K562 (cell line): ENCODE measurements at regions not wholly inside any gene's neighbourhood (a gene's known extent, or its start where the extent isn't known, plus 50 kb on each side); places are given as distances from the start of the nearest gene placed in this dataset.

Experiments
- ATAC-seq: fragments of 200-7000 bp; cut with Tn5 transposase; 3 replicates; pipeline ENCODE4 v1.9.1; 2020; ENCODE audit warnings: moderate library complexity
- BruUV-seq: library from RNA; stranded (reverse); fragments of 400-500 nt; replicated peaks from 2 replicates; lab custom pipeline; 2021; lab: Mats Ljungman, UMichigan
- CTCF ChIA-PET: fragments of 300-600 bp; formaldehyde crosslinking; extraction: SDS; loops from one replicate; lab custom pipeline; 2021; ENCODE audit warnings: low intra/inter-chr PET ratio; lab: Yijun Ruan, JAX
- POLR2A ChIA-PET: fragments of 300-600, 350-650 bp; sonication (Branson Sonifier 250); formaldehyde crosslinking; extraction: SDS; loops from one replicate; lab custom pipeline; 2021; ENCODE audit warnings: antibody characterized with exemption, inconsistent platforms; lab: Yijun Ruan, JAX
- DNase-seq, 4 experiments: peaks; one replicate each; pipeline versions ENCODE4 v3.0.0 to v3.0.0-alpha.2; 2011 to 2018; ENCODE audit warnings: low spot score in 3 of 4, mixed read lengths in 3 of 4; ENCODE audit errors: extremely low read depth in 1 of 4
- FAIRE-seq: peaks from 2 replicates; lab custom pipeline; 2011; peaks lifted over from hg19 to GRCh38; lab: Jason Lieb, UNC
- H2AFZ ChIP-seq: 2 replicates; pipeline ENCODE4 v1.6.0; 2011; ENCODE audit warnings: low read depth, low read length, control low read depth, inconsistent platforms
- H3K27ac ChIP-seq: fragments of 200-600 bp; 3 replicates; pipeline ENCODE4 v1.8.0; 2011; ENCODE audit warnings: low read depth, mild to moderate bottlenecking, control low read depth, inconsistent platforms, low read length, moderate library complexity, mixed read lengths; ENCODE audit errors: extremely low read depth
- H3K27me3 ChIP-seq, 2 experiments: fragments of 300-600 bp in 1 of 2; 2 replicates in 1 of 2; 3 replicates in 1 of 2; pipeline versions ENCODE4 v1.6.0 to v1.8.0; 2011; ENCODE audit warnings: inconsistent platforms in 2 of 2, low read length in 2 of 2, mild to moderate bottlenecking in 1 of 2, mixed read lengths in 1 of 2, moderate library complexity in 1 of 2; ENCODE audit not compliant: control insufficient read depth in 2 of 2, insufficient read depth in 2 of 2
- H3K36me3 ChIP-seq: fragments of 300-600 bp; 3 replicates; pipeline ENCODE4 v1.8.0; 2011; ENCODE audit warnings: mild to moderate bottlenecking, low read length, inconsistent platforms; ENCODE audit not compliant: control insufficient read depth, insufficient read depth
- H3K4me1 ChIP-seq, 2 experiments: fragments of 200-600 bp in 1 of 2; replicated peaks in 1 of 2; 2 replicates in 1 of 2; 3 replicates in 1 of 2; pipeline versions ENCODE4 v1.5.1 to v1.8.0; 2011; ENCODE audit warnings: inconsistent platforms in 2 of 2, low read length in 2 of 2, mild to moderate bottlenecking in 1 of 2, mixed read lengths in 1 of 2, moderate library complexity in 1 of 2; ENCODE audit not compliant: control insufficient read depth in 2 of 2, insufficient read depth in 2 of 2
- H3K4me2 ChIP-seq: 2 replicates; pipeline ENCODE4 v1.6.1; 2011; ENCODE audit warnings: low read length, control low read depth, inconsistent platforms, mixed read lengths; ENCODE audit not compliant: insufficient read depth
- H3K4me3 ChIP-seq: fragments of 200-600 bp; sonication (generic), shearing (Covaris generic); 2 replicates; pipeline ENCODE4 v1.5.1; 2016; ENCODE audit warnings: control low read depth, inconsistent platforms
- H3K79me2 ChIP-seq: fragments of 200-600 bp; 3 replicates; pipeline ENCODE4 v1.8.0; 2011; ENCODE audit warnings: low read length, inconsistent platforms; ENCODE audit not compliant: control insufficient read depth, insufficient read depth
- H3K9ac ChIP-seq, 2 experiments: 2 replicates each; pipeline versions ENCODE4 v1.6.0 to v1.6.1; 2011; ENCODE audit warnings: low read depth in 2 of 2, low read length in 2 of 2, control low read depth in 1 of 2, inconsistent platforms in 1 of 2, mild to moderate bottlenecking in 1 of 2, mixed read lengths in 1 of 2; ENCODE audit not compliant: insufficient read depth in 1 of 2
- H3K9me1 ChIP-seq: one replicate; pipeline ENCODE4 v1.6.0; 2011; ENCODE audit warnings: inconsistent platforms, mild to moderate bottlenecking, low read length, moderate library complexity; ENCODE audit not compliant: control insufficient read depth, insufficient read depth
- H3K9me3 ChIP-seq: replicated peaks from 2 replicates; pipeline ENCODE4 v1.5.1; 2011; ENCODE audit warnings: low read depth, low read length, inconsistent platforms; ENCODE audit not compliant: control insufficient read depth, insufficient read depth
- H4K20me1 ChIP-seq: replicated peaks from 2 replicates; pipeline ENCODE4 v1.6.1; 2011; ENCODE audit warnings: low read length, inconsistent platforms, mixed read lengths; ENCODE audit not compliant: control insufficient read depth, insufficient read depth
- BACH1 ChIP-seq: fragments of 200-800 bp; sonication (Bioruptor generic); IDR thresholded peaks from 2 replicates; pipeline ENCODE4 v1.6.1; 2016; ENCODE audit warnings: missing genetic modification characterization, missing compliant biosample characterization
- NR2C1 ChIP-seq, 2 experiments: fragments of 450-650 bp; IDR thresholded peaks; 2 replicates each; pipeline ENCODE4 v1.6.1; 2017; ENCODE audit warnings: mild to moderate bottlenecking in 2 of 2, antibody characterized with exemption in 1 of 2, inconsistent platforms in 1 of 2, missing compliant biosample characterization in 1 of 2, missing genetic modification characterization in 1 of 2
- NR2F6 ChIP-seq: fragments of 450-650 bp; formaldehyde crosslinking; IDR thresholded peaks from 2 replicates; pipeline ENCODE4 v1.4.0; 2020; ENCODE audit warnings: mild to moderate bottlenecking
- TCF7L2 ChIP-seq: fragments of 150-350 bp; IDR thresholded peaks from 2 replicates; pipeline ENCODE4 v1.6.1; 2016; ENCODE audit warnings: low read depth, mild to moderate bottlenecking, low read length, moderate library complexity
- ZNF143 ChIP-seq: sonication (generic); formaldehyde crosslinking; IDR thresholded peaks from 2 replicates; pipeline ENCODE4 v1.9.0; 2022; ENCODE audit warnings: mild to moderate bottlenecking, missing genetic modification reagents
- ZNF23 ChIP-seq: fragments of 250-450 bp; sonication (Bioruptor Pico); IDR thresholded peaks from 2 replicates; pipeline ENCODE4 v1.4.0; 2020; ENCODE audit warnings: mild to moderate bottlenecking
- ZNF41 ChIP-seq: fragments of 250-450 bp; sonication (Bioruptor Pico); conservative IDR thresholded peaks from 2 replicates; pipeline ENCODE4 v1.4.0; 2020; ENCODE audit warnings: mild to moderate bottlenecking
- ZNF589 ChIP-seq: fragments of 200-800 bp; sonication (Bioruptor generic); IDR thresholded peaks from 2 replicates; pipeline ENCODE4 v1.6.1; 2016; ENCODE audit warnings: low read depth, missing genetic modification characterization, missing compliant biosample characterization
- WGBS: fragments of 100-300 bp; shearing (Covaris generic); methylation state at CpG from one replicate; pipeline ENCODE4 v1.1.6; 2016; ENCODE audit warnings: low coverage, mixed read lengths; ENCODE audit not compliant: insufficient coverage; ENCODE audit errors: missing lambda C conversion rate; 5-methylcytosine and 5-hydroxymethylcytosine counted together
- in situ Hi-C: fragments of 300-500 bp; cut with MboI; formaldehyde crosslinking; loops from 4 replicates; pipeline ENCODE4 v1.15.0; 2018; ENCODE audit warnings: inconsistent platforms, mixed read lengths
- intact Hi-C: fragments of 100-400 bp; cut with micrococcal nuclease; formaldehyde crosslinking; loops from 2 replicates; pipeline ENCODE4 v1.14.2; 2022
- TF ChIP-seq, protein P1 (sequence below): conservative IDR thresholded peaks from 2 replicates; pipeline ENCODE4 v1.6.1; 2011; ENCODE audit warnings: low read depth, mild to moderate bottlenecking, low read length; ENCODE audit not compliant: control insufficient read depth

GRCh38 chr16:73212431-73212830 is 164.5 kb upstream of the ZFHX3 start:
- POLR2A ChIA-PET, result interaction anchor here (0.6 kb wide), 3 partner anchors 243 to 863 kb away, joined by 3 to 4 read pairs (median 3); no protein-coding TSS in a partner anchor
- BruUV-seq, result no TSS peak
- CTCF ChIA-PET, result no interaction called here
- intact Hi-C loops (no loop called here), in situ Hi-C loops (no loop called here)
- no peaks in the 10 kb centered on the region for H3K79me2 ChIP-seq
- no peaks in the 10 kb centered on the region for H3K9me3 ChIP-seq
- no peak overlapping the region for H2AFZ ChIP-seq
- ATAC-seq (no peak), DNase-seq (no peak), FAIRE-seq (no peak)
- H3K4me2 ChIP-seq, result no peak overlapping the region
- H3K27me3 ChIP-seq, result no peaks in the 10 kb centered on the region
- WGBS, result 3% methylated on average over 4 of the region's 4 CpGs
- H3K36me3 ChIP-seq, result no peaks in the 10 kb centered on the region
- H3K4me3 ChIP-seq, result no peak overlapping the region
- no peak overlapping the region for H3K9ac ChIP-seq
- no peak overlapping the region for H3K27ac ChIP-seq
- H4K20me1 ChIP-seq, result no peaks in the 10 kb centered on the region
- no peaks in the 10 kb centered on the region for H3K4me1 ChIP-seq
- H3K9me1 ChIP-seq, result no peaks in the 10 kb centered on the region
- TF ChIP-seq ZNF23 (CRISPR knock-in tag) (no peak), TCF7L2 (no peak), NR2F6 (CRISPR knock-in tag) (no peak), BACH1 (no peak), ZNF41 (CRISPR knock-in tag) (no peak), ZNF143 (CRISPR knock-in tag) (no peak), ZNF589 (CRISPR knock-in tag) (no peak), NR2C1 (IDR thresholded peaks at IDR 0.05) (no peak), NR2C1 (tag; IDR thresholded peaks at IDR 0.05) (no peak)
- TF ChIP-seq, protein P1, sequence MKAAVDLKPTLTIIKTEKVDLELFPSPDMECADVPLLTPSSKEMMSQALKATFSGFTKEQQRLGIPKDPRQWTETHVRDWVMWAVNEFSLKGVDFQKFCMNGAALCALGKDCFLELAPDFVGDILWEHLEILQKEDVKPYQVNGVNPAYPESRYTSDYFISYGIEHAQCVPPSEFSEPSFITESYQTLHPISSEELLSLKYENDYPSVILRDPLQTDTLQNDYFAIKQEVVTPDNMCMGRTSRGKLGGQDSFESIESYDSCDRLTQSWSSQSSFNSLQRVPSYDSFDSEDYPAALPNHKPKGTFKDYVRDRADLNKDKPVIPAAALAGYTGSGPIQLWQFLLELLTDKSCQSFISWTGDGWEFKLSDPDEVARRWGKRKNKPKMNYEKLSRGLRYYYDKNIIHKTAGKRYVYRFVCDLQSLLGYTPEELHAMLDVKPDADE, result no peak
- TF ChIP-seq, all 486 proteins: peak for 0
